Activated T-helper 17 cell treated with anti-CD3 and anti-CD28 coated beads, Interleukin-2, amount 50 U/mL, for 72 hours (primary cell): ENCODE measurements at regions not wholly inside any gene's neighbourhood (a gene's known extent, or its start where the extent isn't known, plus 50 kb on each side); places are given as distances from the start of the nearest gene placed in this dataset.
"Not testable (repeated sequence)": the region's sequence is repeated elsewhere in the genome, so short reads cannot be mapped to it uniquely, and the experiment has no call there.

ENCODE experiments used
- ATAC-seq: fragments of 150-1000 bp; cut with Tn5 transposase; replicated peaks from 2 replicates; pipeline ENCODE4 v1.10.0; 2021; ENCODE audit warnings: mild to moderate bottlenecking, moderate library complexity
- H3K27ac Mint-ChIP-seq: one replicate; pipeline ENCODE4 v1.8.0; 2022; ENCODE audit warnings: mixed read lengths
- H3K27me3 Mint-ChIP-seq: one replicate; pipeline ENCODE4 v1.8.0; 2022; ENCODE audit warnings: mixed read lengths
- H3K36me3 Mint-ChIP-seq: one replicate; pipeline ENCODE4 v1.8.0; 2022; ENCODE audit warnings: low read depth, mild to moderate bottlenecking, mixed read lengths
- H3K4me1 Mint-ChIP-seq: one replicate; pipeline ENCODE4 v1.8.0; 2022; ENCODE audit warnings: mixed read lengths
- H3K4me3 Mint-ChIP-seq: one replicate; pipeline ENCODE4 v1.8.0; 2022; ENCODE audit warnings: mild to moderate bottlenecking, mixed read lengths
- H3K9me3 Mint-ChIP-seq: one replicate; pipeline ENCODE4 v1.8.0; 2022; ENCODE audit warnings: mixed read lengths

- Mint-ChIP-seq H3K27me3 (no peaks in the 10 kb centered on the region), H3K4me3 (no peak overlapping the region), H3K27ac (no peak overlapping the region), H3K4me1 (no peaks in the 10 kb centered on the region), H3K9me3 (peaks cover 8% of the 10 kb centered on the region), H3K36me3 (no peaks in the 10 kb centered on the region)
- no peak for ATAC-seq
These were observed 829.7 kb downstream of the PCDH17 start for GRCh38 chr13:58461217-58461616.

- H3K27ac Mint-ChIP-seq: no peak overlapping the region
- ATAC-seq: no peak
- peaks cover 4% of the 10 kb centered on the region for H3K9me3 Mint-ChIP-seq
These were observed 832.3 kb downstream of the PCDH17 start for GRCh38 chr13:58463841-58464240.

GRCh38 chr13:58467176-58467575, 835.6 kb downstream of the PCDH17 start:
- Mint-ChIP-seq H3K27ac (no peak overlapping the region), H3K27me3 (no peaks in the 10 kb centered on the region), H3K4me3 (no peak overlapping the region), H3K4me1 (no peaks in the 10 kb centered on the region), H3K36me3 (no peaks in the 10 kb centered on the region), H3K9me3 (peaks cover 12% of the 10 kb centered on the region)
- no peak for ATAC-seq

More at GRCh38 chr13:58463841-58464240, 832.3 kb downstream of the PCDH17 start:
- H3K27me3 Mint-ChIP-seq: no peaks in the 10 kb centered on the region
- no peaks in the 10 kb centered on the region for H3K4me1 Mint-ChIP-seq
- H3K4me3 Mint-ChIP-seq: no peak overlapping the region
- no peaks in the 10 kb centered on the region for H3K36me3 Mint-ChIP-seq

- no peaks in the 10 kb centered on the region for H3K36me3 Mint-ChIP-seq
- H3K4me1 Mint-ChIP-seq: no peaks in the 10 kb centered on the region
- H3K27ac Mint-ChIP-seq: no peak overlapping the region
- no peak for ATAC-seq
- no peak overlapping the region for H3K4me3 Mint-ChIP-seq
- H3K9me3 Mint-ChIP-seq: peaks cover 12% of the 10 kb centered on the region
- H3K27me3 Mint-ChIP-seq: no peaks in the 10 kb centered on the region
These were observed 840.9 kb downstream of the PCDH17 start for GRCh38 chr13:58472483-58472882.

GRCh38 chr13:58474581-58474980, 843.0 kb downstream of the PCDH17 start:
- no peaks in the 10 kb centered on the region for H3K4me1 Mint-ChIP-seq
- no peaks in the 10 kb centered on the region for H3K36me3 Mint-ChIP-seq
- H3K9me3 Mint-ChIP-seq: peaks cover 5% of the 10 kb centered on the region
- no peak overlapping the region for H3K4me3 Mint-ChIP-seq
- no peaks in the 10 kb centered on the region for H3K27me3 Mint-ChIP-seq
- ATAC-seq: no peak
- H3K27ac Mint-ChIP-seq: no peak overlapping the region

GRCh38 chr13:58476206-58476918, 844.8 kb downstream of the PCDH17 start:
- no peak for ATAC-seq
- Mint-ChIP-seq H3K4me1 (no peaks in the 10 kb centered on the region), H3K9me3 (peaks cover 5% of the 10 kb centered on the region), H3K27me3 (no peaks in the 10 kb centered on the region), H3K4me3 (no peak overlapping the region), H3K36me3 (no peaks in the 10 kb centered on the region), H3K27ac (no peak overlapping the region)

- Mint-ChIP-seq H3K4me3 (no peak overlapping the region), H3K36me3 (no peaks in the 10 kb centered on the region), H3K9me3 (peaks cover 7% of the 10 kb centered on the region), H3K27me3 (no peaks in the 10 kb centered on the region), H3K4me1 (no peaks in the 10 kb centered on the region), H3K27ac (no peak overlapping the region)
- ATAC-seq: no peak
These were observed 847.3 kb downstream of the PCDH17 start for GRCh38 chr13:58478858-58479257.

- no peaks in the 10 kb centered on the region for H3K4me1 Mint-ChIP-seq
- ATAC-seq: no peak
- H3K27ac Mint-ChIP-seq: no peak overlapping the region
- no peak overlapping the region for H3K4me3 Mint-ChIP-seq
- H3K36me3 Mint-ChIP-seq: no peaks in the 10 kb centered on the region
- H3K9me3 Mint-ChIP-seq: peaks cover 7% of the 10 kb centered on the region
- H3K27me3 Mint-ChIP-seq: no peaks in the 10 kb centered on the region
These were observed 848.5 kb downstream of the PCDH17 start for GRCh38 chr13:58480061-58480460.

- Mint-ChIP-seq H3K27me3 (no peaks in the 10 kb centered on the region), H3K36me3 (no peaks in the 10 kb centered on the region), H3K27ac (no peak overlapping the region), H3K4me3 (no peak overlapping the region), H3K9me3 (peaks cover 7% of the 10 kb centered on the region), H3K4me1 (no peaks in the 10 kb centered on the region)
- no peak for ATAC-seq
These were observed 856.7 kb downstream of the PCDH17 start for GRCh38 chr13:58488251-58488650.

- Mint-ChIP-seq H3K4me3 (no peak overlapping the region), H3K4me1 (no peaks in the 10 kb centered on the region), H3K27ac (no peak overlapping the region), H3K36me3 (no peaks in the 10 kb centered on the region), H3K27me3 (no peaks in the 10 kb centered on the region), H3K9me3 (peaks cover 2% of the 10 kb centered on the region)
- ATAC-seq: no peak
These were observed 864.1 kb downstream of the PCDH17 start for GRCh38 chr13:58495668-58496067.

GRCh38 chr13:58500938-58501337, 869.4 kb downstream of the PCDH17 start:
- H3K9me3 Mint-ChIP-seq: peaks cover 16% of the 10 kb centered on the region
- no peak overlapping the region for H3K27ac Mint-ChIP-seq
- no peaks in the 10 kb centered on the region for H3K27me3 Mint-ChIP-seq
- H3K4me1 Mint-ChIP-seq: no peaks in the 10 kb centered on the region
- H3K36me3 Mint-ChIP-seq: no peaks in the 10 kb centered on the region
- ATAC-seq: no peak
- H3K4me3 Mint-ChIP-seq: no peak overlapping the region

- H3K27ac Mint-ChIP-seq, H3K4me3 Mint-ChIP-seq, H3K36me3 Mint-ChIP-seq, H3K4me1 Mint-ChIP-seq, H3K27me3 Mint-ChIP-seq, ATAC-seq: not testable (repeated sequence)
- peaks cover 21% of the 10 kb centered on the region for H3K9me3 Mint-ChIP-seq
These were observed 872.7 kb downstream of the PCDH17 start for GRCh38 chr13:58504202-58504700.

GRCh38 chr13:58505262-58505920, 873.8 kb downstream of the PCDH17 start:
- H3K4me1 Mint-ChIP-seq, H3K27ac Mint-ChIP-seq, ATAC-seq, H3K36me3 Mint-ChIP-seq, H3K4me3 Mint-ChIP-seq, H3K27me3 Mint-ChIP-seq: not testable (repeated sequence)
- peaks cover 24% of the 10 kb centered on the region for H3K9me3 Mint-ChIP-seq

GRCh38 chr13:58528351-58528750, 896.8 kb downstream of the PCDH17 start:
- no peaks in the 10 kb centered on the region for H3K36me3 Mint-ChIP-seq
- H3K4me3 Mint-ChIP-seq: no peak overlapping the region
- peaks cover 19% of the 10 kb centered on the region for H3K9me3 Mint-ChIP-seq
- no peaks in the 10 kb centered on the region for H3K27me3 Mint-ChIP-seq
- no peak for ATAC-seq
- no peak overlapping the region for H3K27ac Mint-ChIP-seq
- no peaks in the 10 kb centered on the region for H3K4me1 Mint-ChIP-seq

- no peaks in the 10 kb centered on the region for H3K27me3 Mint-ChIP-seq
- H3K27ac Mint-ChIP-seq: no peak overlapping the region
- H3K9me3 Mint-ChIP-seq: peaks cover 19% of the 10 kb centered on the region
- H3K4me1 Mint-ChIP-seq: no peaks in the 10 kb centered on the region
- ATAC-seq: no peak
- H3K36me3 Mint-ChIP-seq: no peaks in the 10 kb centered on the region
- H3K4me3 Mint-ChIP-seq: no peak overlapping the region
These were observed 900.1 kb downstream of the PCDH17 start for GRCh38 chr13:58531614-58532013.
